ENCODE measurements at regions not wholly inside any gene's neighbourhood (a gene's known extent, or its start where the extent isn't known, plus 50 kb on each side); places are given as distances from the start of the nearest gene placed in this dataset.
"Not testable (repeated sequence)": the region's sequence is repeated elsewhere in the genome, so short reads cannot be mapped to it uniquely, and the experiment has no call there.

- Histone ChIP-seq H3K27ac (no peak overlapping the region), H3K27me3 (no peaks in the 10 kb centered on the region), H3K36me3 (no peaks in the 10 kb centered on the region), H3K9me3 (no peaks in the 10 kb centered on the region), H3K4me3 (no peak overlapping the region), H3K4me1 (no peaks in the 10 kb centered on the region)
- no peak for DNase-seq (ENCODE audit: extremely low spot score in 2 of 2)
- intact Hi-C loops (cut with DNase I), result no loop called here
- no peak for TF ChIP-seq POLR2AphosphoS5 (IDR thresholded peaks at IDR 0.05; ENCODE audit: insufficient read depth in 1 of 2, low read depth in 1 of 2)
- no peak for TF ChIP-seq POLR2A (IDR thresholded peaks at IDR 0.05)
- TF ChIP-seq, protein P1, sequence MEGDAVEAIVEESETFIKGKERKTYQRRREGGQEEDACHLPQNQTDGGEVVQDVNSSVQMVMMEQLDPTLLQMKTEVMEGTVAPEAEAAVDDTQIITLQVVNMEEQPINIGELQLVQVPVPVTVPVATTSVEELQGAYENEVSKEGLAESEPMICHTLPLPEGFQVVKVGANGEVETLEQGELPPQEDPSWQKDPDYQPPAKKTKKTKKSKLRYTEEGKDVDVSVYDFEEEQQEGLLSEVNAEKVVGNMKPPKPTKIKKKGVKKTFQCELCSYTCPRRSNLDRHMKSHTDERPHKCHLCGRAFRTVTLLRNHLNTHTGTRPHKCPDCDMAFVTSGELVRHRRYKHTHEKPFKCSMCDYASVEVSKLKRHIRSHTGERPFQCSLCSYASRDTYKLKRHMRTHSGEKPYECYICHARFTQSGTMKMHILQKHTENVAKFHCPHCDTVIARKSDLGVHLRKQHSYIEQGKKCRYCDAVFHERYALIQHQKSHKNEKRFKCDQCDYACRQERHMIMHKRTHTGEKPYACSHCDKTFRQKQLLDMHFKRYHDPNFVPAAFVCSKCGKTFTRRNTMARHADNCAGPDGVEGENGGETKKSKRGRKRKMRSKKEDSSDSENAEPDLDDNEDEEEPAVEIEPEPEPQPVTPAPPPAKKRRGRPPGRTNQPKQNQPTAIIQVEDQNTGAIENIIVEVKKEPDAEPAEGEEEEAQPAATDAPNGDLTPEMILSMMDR (IDR thresholded peaks at IDR 0.05), result no peak
Measured at GRCh38 chr4:158965226-158965625, 137.7 kb upstream of the RAPGEF2 start.

- H3K4me1 ChIP-seq, result no peaks in the 10 kb centered on the region
- no peak for DNase-seq (ENCODE audit: extremely low spot score in 2 of 2)
- no peak overlapping the region for H3K4me3 ChIP-seq
- H3K27me3 ChIP-seq, result no peaks in the 10 kb centered on the region
- H3K9me3 ChIP-seq, result no peaks in the 10 kb centered on the region
- no peak overlapping the region for H3K27ac ChIP-seq
- H3K36me3 ChIP-seq, result no peaks in the 10 kb centered on the region
- intact Hi-C loops (cut with DNase I), result no loop called here
- TF ChIP-seq, protein P1 (IDR thresholded peaks at IDR 0.05), result no peak
- no peak for TF ChIP-seq POLR2A (IDR thresholded peaks at IDR 0.05)
- no peak for TF ChIP-seq POLR2AphosphoS5 (IDR thresholded peaks at IDR 0.05; ENCODE audit: insufficient read depth in 1 of 2, low read depth in 1 of 2)
Measured at GRCh38 chr4:158966091-158966490, 136.8 kb upstream of the RAPGEF2 start.

DNA sequence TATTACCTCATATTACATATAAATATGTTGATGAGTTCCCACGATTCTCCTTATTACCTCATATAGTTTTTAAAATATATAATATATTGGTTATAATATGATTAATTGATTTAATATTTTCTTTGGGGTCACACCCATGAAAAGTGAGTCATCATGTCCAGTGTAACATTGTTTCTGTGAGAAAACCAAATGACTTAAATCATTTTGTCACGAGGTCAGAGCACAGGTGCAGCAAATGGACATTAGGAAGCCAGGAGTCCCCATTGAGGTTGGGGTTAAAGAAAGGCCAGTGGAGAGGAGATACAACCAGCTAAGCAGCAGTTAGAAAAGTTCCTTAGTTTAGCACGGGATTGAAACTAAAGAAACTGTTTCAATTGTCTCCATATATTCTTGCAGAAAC lies 133.9 kb upstream of the RAPGEF2 start:
- Histone ChIP-seq H3K4me3 (no peak overlapping the region), H3K27ac (no peak overlapping the region), H3K4me1 (no peaks in the 10 kb centered on the region), H3K27me3 (no peaks in the 10 kb centered on the region), H3K9me3 (no peaks in the 10 kb centered on the region), H3K36me3 (no peaks in the 10 kb centered on the region)
- intact Hi-C loops (cut with DNase I), result no loop called here
- no peak for DNase-seq (ENCODE audit: extremely low spot score in 2 of 2)
- no peak for TF ChIP-seq POLR2A (IDR thresholded peaks at IDR 0.05)
- TF ChIP-seq POLR2AphosphoS5 (IDR thresholded peaks at IDR 0.05; ENCODE audit: insufficient read depth in 1 of 2, low read depth in 1 of 2), result no peak
- TF ChIP-seq, protein P1 (IDR thresholded peaks at IDR 0.05), result no peak

DNA sequence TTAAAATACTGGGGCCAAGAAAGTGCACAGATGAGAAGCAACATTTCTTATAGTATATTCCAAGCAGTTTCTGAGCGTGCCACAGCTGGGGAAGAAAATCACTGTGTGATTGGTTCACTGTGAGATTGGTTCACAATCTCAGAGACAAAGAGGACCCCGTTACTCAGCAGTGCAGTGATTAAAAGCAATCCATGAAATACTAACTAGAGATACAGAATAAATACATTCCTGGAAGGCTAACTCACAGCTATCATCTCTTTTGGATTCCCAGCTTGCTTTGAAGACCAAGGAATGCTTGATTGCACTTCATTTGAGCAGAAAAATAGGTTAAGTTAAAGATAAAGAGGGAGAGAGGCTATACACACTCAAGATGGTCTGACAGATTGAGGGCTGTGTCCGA lies 132.1 kb upstream of the RAPGEF2 start:
- intact Hi-C loops (cut with DNase I), result no loop called here
- no peaks in the 10 kb centered on the region for H3K27me3 ChIP-seq
- no peak overlapping the region for H3K27ac ChIP-seq
- no peaks in the 10 kb centered on the region for H3K9me3 ChIP-seq
- H3K4me1 ChIP-seq, result no peaks in the 10 kb centered on the region
- H3K36me3 ChIP-seq, result no peaks in the 10 kb centered on the region
- TF ChIP-seq POLR2AphosphoS5 (IDR thresholded peaks at IDR 0.05; ENCODE audit: insufficient read depth in 1 of 2, low read depth in 1 of 2) (no peak), POLR2A (IDR thresholded peaks at IDR 0.05) (no peak)
- TF ChIP-seq, protein P1 (IDR thresholded peaks at IDR 0.05), result no peak
- H3K4me3 ChIP-seq, result no peak overlapping the region
- DNase-seq (ENCODE audit: extremely low spot score in 2 of 2), result no peak

DNA sequence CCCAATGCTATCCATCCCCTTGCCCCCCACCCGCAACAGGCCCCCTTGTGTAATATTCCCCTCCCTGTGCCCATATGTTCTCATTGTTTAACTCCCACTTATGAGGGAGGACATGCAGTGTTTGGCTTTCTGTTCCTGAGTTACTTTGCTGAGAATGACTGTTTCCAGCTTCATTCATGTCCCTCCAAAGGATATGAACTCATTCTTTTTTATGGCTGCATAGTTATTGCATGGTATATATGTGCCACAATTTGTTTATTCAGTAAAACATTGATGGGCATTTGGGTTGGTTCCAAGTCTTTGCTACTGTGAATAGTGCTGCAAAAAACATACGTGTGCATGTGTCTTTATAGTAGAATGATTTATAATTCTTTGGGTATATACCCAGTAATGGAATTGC lies 128.4 kb upstream of the RAPGEF2 start:
- H3K36me3 ChIP-seq; H3K9me3 ChIP-seq; H3K27me3 ChIP-seq; intact Hi-C loops (cut with DNase I); H3K4me1 ChIP-seq; H3K4me3 ChIP-seq; DNase-seq (ENCODE audit: extremely low spot score in 2 of 2); H3K27ac ChIP-seq: not testable (repeated sequence)

- H3K27ac ChIP-seq; H3K4me3 ChIP-seq; H3K9me3 ChIP-seq; H3K27me3 ChIP-seq; H3K36me3 ChIP-seq; H3K4me1 ChIP-seq; intact Hi-C loops (cut with DNase I); DNase-seq (ENCODE audit: extremely low spot score in 2 of 2): not testable (repeated sequence)
Measured at GRCh38 chr4:158980711-158981110, 122.2 kb upstream of the RAPGEF2 start.

Data from vagina (tissue), 2 donors.